ENCODE measurements at regions not wholly inside any gene's neighbourhood (a gene's known extent, or its start where the extent isn't known, plus 50 kb on each side); places are given as distances from the start of the nearest gene placed in this dataset.

GRCh38 chr3:10599017-10599416 is 93.6 kb upstream of the ATP2B2 start:
- no peak for TF ChIP-seq CTCF (IDR thresholded peaks at IDR 0.05)
- TF ChIP-seq POLR2A (IDR thresholded peaks at IDR 0.05): no peak
